ENCODE measurements at regions not wholly inside any gene's neighbourhood (a gene's known extent, or its start where the extent isn't known, plus 50 kb on each side); places are given as distances from the start of the nearest gene placed in this dataset.

DNA sequence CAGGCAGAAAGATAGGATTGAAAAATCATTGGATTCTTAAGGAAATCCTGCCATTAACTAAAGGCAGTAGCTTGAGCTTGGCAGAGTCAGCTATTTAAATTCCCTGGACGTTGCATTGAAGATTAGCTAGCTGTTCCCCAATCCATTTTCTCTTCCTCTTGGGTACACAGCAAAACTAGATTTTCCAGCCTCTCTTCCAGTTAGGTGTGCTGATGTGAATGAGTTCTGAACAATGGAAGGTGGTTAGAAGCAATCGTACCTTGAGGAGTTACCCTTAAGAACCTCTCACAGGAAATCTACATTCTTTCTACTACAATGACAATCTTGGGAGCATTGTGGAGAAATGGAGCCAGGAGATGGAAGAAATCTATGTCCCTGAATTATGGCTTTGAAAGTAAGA lies 383.2 kb upstream of the TBL1XR1 start:
- H3K27me3 ChIP-seq (ENCODE audit: control insufficient read depth in 1 of 2, insufficient read depth in 2 of 2, low read length in 2 of 2), result 0 out of 5 replicates have a peak, but pooled peaks cover 0 to 3% of the 10 kb centered on the region in 2 experiments
- no peak overlapping the region for H2AFZ ChIP-seq (ENCODE audit: low read length)
- TF ChIP-seq THAP11 (CRISPR knock-in tag; IDR thresholded peaks at IDR 0.05) (no peak), KMT2B (CRISPR knock-in tag; IDR thresholded peaks at IDR 0.05) (no peak), RFX5 (IDR thresholded peaks at IDR 0.05; ENCODE audit: low read depth, low read length) (no peak), PITX1 (CRISPR knock-in tag; IDR thresholded peaks at IDR 0.05) (no peak), ZBTB7B (CRISPR knock-in tag; IDR thresholded peaks at IDR 0.05) (no peak), NCOR1 (IDR thresholded peaks at IDR 0.05; ENCODE audit: borderline replicate concordance, low read length) (no peak), ZNF251 (CRISPR knock-in tag; IDR thresholded peaks at IDR 0.05) (no peak), CBFB (CRISPR knock-in tag; IDR thresholded peaks at IDR 0.05) (no peak), SALL2 (CRISPR knock-in tag; IDR thresholded peaks at IDR 0.05) (no peak), ZKSCAN1 (IDR thresholded peaks at IDR 0.05; ENCODE audit: low read length) (no peak), AKAP8 (CRISPR knock-in tag; IDR thresholded peaks at IDR 0.05) (no peak), RFXAP (CRISPR knock-in tag; IDR thresholded peaks at IDR 0.05; ENCODE audit: borderline replicate concordance) (no peak), PHF20 (CRISPR knock-in tag; IDR thresholded peaks at IDR 0.05) (no peak), KDM2A (CRISPR knock-in tag; IDR thresholded peaks at IDR 0.05; ENCODE audit: borderline replicate concordance, low read depth) (no peak), RORA (CRISPR knock-in tag; IDR thresholded peaks at IDR 0.05) (no peak)
- TF ChIP-seq, protein P1, sequence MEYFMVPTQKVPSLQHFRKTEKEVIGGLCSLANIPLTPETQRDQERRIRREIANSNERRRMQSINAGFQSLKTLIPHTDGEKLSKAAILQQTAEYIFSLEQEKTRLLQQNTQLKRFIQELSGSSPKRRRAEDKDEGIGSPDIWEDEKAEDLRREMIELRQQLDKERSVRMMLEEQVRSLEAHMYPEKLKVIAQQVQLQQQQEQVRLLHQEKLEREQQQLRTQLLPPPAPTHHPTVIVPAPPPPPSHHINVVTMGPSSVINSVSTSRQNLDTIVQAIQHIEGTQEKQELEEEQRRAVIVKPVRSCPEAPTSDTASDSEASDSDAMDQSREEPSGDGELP (IDR thresholded peaks at IDR 0.05; ENCODE audit: borderline replicate concordance, low read depth), result no peak
- TF ChIP-seq, protein P2, sequence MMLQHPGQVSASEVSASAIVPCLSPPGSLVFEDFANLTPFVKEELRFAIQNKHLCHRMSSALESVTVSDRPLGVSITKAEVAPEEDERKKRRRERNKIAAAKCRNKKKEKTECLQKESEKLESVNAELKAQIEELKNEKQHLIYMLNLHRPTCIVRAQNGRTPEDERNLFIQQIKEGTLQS (CRISPR knock-in tag; IDR thresholded peaks at IDR 0.05), result no peak
- TF ChIP-seq, protein P3, sequence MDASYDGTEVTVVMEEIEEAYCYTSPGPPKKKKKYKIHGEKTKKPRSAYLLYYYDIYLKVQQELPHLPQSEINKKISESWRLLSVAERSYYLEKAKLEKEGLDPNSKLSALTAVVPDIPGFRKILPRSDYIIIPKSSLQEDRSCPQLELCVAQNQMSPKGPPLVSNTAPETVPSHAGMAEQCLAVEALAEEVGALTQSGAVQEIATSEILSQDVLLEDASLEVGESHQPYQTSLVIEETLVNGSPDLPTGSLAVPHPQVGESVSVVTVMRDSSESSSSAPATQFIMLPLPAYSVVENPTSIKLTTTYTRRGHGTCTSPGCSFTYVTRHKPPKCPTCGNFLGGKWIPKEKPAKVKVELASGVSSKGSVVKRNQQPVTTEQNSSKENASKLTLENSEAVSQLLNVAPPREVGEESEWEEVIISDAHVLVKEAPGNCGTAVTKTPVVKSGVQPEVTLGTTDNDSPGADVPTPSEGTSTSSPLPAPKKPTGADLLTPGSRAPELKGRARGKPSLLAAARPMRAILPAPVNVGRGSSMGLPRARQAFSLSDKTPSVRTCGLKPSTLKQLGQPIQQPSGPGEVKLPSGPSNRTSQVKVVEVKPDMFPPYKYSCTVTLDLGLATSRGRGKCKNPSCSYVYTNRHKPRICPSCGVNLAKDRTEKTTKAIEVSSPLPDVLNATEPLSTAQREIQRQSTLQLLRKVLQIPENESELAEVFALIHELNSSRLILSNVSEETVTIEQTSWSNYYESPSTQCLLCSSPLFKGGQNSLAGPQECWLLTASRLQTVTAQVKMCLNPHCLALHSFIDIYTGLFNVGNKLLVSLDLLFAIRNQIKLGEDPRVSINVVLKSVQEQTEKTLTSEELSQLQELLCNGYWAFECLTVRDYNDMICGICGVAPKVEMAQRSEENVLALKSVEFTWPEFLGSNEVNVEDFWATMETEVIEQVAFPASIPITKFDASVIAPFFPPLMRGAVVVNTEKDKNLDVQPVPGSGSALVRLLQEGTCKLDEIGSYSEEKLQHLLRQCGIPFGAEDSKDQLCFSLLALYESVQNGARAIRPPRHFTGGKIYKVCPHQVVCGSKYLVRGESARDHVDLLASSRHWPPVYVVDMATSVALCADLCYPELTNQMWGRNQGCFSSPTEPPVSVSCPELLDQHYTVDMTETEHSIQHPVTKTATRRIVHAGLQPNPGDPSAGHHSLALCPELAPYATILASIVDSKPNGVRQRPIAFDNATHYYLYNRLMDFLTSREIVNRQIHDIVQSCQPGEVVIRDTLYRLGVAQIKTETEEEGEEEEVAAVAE (CRISPR knock-in tag; IDR thresholded peaks at IDR 0.05; ENCODE audit: borderline replicate concordance), result no peak
- TF ChIP-seq, protein P4, sequence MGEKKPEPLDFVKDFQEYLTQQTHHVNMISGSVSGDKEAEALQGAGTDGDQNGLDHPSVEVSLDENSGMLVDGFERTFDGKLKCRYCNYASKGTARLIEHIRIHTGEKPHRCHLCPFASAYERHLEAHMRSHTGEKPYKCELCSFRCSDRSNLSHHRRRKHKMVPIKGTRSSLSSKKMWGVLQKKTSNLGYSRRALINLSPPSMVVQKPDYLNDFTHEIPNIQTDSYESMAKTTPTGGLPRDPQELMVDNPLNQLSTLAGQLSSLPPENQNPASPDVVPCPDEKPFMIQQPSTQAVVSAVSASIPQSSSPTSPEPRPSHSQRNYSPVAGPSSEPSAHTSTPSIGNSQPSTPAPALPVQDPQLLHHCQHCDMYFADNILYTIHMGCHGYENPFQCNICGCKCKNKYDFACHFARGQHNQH (CRISPR knock-in tag; IDR thresholded peaks at IDR 0.05), result no peak
- H3K27ac ChIP-seq (ENCODE audit: extremely low read length, insufficient read depth, low read length), result no peak overlapping the region
- no peak overlapping the region for H3K4me3 ChIP-seq (replicated peaks in 1 of 3; ENCODE audit: insufficient read depth in 1 of 3, low read depth in 2 of 3, low read length in 3 of 3)
- no peak for FAIRE-seq
- no TSS peak for BruUV-seq (replicated peaks)
- intact Hi-C loops (cut with micrococcal nuclease; ENCODE audit: unreplicated experiment), result no loop called here
- DNase-seq (ENCODE audit: low spot score), result no peak
- no peaks in the 10 kb centered on the region for H3K4me1 ChIP-seq (ENCODE audit: insufficient read depth, low read length)
- 41% methylated on average over 2 of the region's 2 CpGs for WGBS (ENCODE audit: low lambda C conversion rate)
- H3K4me2 ChIP-seq (ENCODE audit: low read depth, low read length), result no peak overlapping the region
- POLR2A ChIA-PET, result no interaction called here
- in situ Hi-C loops (cut with HindIII; ENCODE audit: extremely low pct_ligation_motif_present, low pct_unique_long_range_greater_than_20kb), result no loop called here
- H3K9me3 ChIP-seq (ENCODE audit: low read length), result no peaks in the 10 kb centered on the region
- no peaks in the 10 kb centered on the region for H4K20me1 ChIP-seq (ENCODE audit: insufficient read depth, low read length)
- H3K36me3 ChIP-seq (replicated peaks in 1 of 2; ENCODE audit: control insufficient read depth in 1 of 2, insufficient read depth in 2 of 2, low read length in 2 of 2), result no peaks in the 10 kb centered on the region
- ATAC-seq, result no peak
- H3K79me2 ChIP-seq (ENCODE audit: insufficient read depth, low read length), result no peaks in the 10 kb centered on the region
- CTCF ChIA-PET (ENCODE audit: low intra/inter-chr PET ratio, low total read pairs), result no interaction called here
- no peak overlapping the region for H3K9ac ChIP-seq (ENCODE audit: insufficient read depth, low read depth, low read length)
